ENCODE measurements at regions not wholly inside any gene's neighbourhood (a gene's known extent, or its start where the extent isn't known, plus 50 kb on each side); places are given as distances from the start of the nearest gene placed in this dataset.
"Not testable (repeated sequence)": the region's sequence is repeated elsewhere in the genome, so short reads cannot be mapped to it uniquely, and the experiment has no call there.

DNA sequence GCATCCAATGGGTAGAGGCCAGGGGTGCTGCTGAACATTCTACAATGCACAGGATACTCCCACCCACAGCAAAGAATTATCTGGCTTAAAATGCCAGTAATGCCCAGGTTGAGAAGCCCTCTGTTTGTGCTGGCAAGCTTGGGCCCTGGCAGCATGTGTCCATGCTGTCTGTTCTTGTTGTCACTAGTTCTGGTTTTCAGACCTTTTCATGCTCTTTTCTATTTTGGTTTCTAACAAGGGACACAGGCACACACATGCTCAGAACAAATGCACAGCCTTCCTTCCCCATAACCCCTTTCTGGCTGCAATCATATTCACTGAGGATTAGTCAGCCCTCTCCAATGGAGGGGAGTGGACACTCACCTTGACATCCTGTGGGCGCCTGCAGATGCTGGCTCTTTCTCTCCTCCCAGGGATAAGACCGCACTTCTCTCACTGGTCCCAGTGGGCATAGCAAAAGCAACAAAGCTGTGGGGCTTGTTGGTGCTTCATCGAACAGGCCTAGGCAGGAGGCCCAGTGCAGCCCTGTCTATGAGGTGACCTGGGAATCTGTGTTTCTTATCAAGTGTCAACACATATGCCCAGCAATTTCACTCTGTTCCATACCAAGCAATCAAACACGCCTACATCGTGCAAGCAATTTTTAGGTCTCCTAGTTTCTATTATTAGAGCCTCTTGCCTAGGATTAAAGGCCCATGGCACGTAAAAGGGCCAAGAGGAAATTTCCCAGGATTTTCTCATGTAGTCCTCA lies 271.1 kb upstream of the CCL2 start:
- no peak for DNase-seq

DNA sequence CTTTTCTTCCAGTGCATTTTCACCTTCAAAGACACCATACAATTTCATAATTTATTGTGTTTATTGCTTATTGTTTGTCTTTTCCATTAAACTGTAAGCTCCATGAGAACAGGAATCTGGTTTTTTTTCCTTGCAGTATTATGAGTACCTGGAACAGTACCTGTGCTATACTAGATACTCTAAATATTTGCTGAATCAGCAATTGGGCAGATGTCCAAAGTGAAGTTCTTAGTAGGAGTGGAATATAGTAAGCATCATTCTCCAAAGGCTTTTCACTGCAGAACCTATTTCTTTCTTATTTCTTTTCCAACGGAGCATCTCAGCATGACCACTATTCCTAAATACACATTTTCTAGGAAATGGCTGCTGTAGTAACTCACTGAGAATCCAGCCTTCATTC lies 269.0 kb upstream of the CCL2 start:
- no peak for DNase-seq

DNA sequence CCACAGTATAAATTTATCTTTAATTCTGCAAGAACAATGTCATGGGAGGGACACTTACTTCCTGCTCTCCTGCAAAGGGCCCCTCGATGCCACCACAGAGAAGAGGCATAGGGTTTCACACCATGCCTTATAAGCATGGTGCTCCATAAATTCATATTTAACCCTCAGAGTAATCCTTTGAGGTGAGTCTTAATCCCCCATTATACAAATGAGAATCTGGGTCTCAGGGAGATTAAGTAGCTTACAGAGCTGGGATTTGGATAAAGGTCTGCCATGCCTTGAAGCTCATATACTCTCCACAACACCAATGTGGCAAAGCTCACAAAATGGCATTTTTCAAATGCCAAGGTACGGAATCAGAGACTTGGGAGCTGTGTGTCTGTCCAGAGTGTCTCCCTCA lies 268.5 kb upstream of the CCL2 start:
- no peak for DNase-seq

DNA sequence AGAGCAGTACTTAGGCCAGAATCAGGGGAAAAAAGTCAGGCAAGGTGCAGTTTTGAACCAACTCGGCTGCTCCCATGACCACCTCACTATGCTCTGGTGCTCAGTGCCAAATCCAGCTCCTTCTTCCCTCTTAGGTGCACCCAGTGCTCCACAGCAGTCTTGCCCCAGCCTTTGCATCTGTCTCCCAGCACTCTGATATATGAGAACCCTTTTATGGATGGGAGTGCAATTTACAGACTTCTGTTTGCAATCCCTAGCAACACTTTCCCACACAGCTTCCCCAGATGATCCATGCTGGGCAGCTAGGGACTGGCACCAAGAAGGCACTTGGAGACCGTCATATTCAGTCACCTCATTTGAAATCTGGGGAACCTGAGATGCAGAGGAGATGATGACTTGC lies 267.9 kb upstream of the CCL2 start:
- DNase-seq: no peak

DNA sequence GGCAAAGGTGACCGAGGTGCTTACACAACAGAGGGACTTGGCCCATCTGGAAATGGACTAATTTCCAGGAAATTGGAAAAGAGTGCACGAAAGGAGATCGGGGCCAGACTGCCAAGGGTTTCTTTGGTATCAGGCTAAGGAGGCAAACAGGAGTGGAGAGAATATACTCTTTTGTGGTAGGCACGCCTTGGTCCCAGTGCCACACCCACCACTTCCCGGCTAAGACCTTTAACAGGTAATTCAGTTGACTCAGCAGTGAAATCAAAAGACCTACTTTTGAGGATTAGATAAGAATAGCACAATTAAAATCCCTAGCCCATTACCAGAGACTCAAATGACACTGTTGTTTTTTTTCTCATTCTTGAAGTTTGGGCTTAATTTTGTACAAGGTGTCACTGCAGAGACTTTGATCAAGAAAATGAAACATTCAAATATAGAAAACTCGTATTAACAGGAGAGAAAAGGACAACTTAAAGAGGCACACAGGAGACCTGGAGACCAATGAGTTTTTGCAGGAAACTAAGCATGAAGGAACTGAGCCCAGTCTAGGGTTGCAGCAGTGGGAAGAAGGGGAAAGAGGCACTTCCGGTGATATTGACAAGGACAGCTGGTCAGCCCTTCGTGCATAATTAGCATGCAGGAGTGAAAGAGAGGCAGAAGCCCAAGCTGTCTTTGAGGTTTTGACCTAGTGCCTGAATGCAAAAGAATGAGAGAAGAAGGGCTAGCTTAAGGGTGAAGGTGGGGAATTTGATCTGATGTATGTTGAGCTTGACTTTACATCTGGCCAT lies 265.5 kb upstream of the CCL2 start:
- DNase-seq: no peak

DNA sequence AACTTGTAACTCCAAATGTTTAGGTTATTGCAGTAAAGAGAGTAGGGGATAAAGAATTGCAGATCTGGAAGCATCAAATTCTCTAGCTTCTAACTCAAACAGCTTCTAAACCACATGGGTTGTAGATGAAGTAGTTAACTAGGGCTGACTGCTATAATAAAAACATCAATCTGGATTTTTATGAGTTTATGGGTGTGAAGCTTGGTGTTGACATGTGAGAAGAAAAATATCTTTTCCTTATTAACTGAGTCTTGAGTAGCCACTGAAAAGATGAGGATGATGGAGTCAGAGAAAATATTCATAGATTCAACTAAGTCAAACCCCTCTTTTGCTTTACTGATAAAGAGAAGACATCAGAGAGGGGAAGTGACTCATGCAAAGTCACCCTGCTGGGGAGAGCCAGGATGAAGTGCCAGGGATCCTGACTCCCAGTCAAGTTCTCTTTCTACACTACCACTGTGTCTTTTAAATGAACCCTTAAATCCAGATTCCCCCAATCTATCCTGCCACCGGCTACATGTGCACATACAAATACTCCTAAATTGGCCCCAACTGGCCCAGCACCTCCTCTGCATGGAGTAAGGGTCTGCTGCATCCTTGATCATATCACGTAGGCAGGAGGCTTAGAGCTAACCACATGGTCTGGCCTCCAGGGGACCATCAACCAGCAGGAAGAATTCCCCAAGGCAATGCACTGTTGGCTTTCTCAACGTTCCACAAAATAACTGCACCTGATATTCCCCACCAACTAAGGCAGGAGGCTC lies 264.0 kb upstream of the CCL2 start:
- DNase-seq: no peak

DNA sequence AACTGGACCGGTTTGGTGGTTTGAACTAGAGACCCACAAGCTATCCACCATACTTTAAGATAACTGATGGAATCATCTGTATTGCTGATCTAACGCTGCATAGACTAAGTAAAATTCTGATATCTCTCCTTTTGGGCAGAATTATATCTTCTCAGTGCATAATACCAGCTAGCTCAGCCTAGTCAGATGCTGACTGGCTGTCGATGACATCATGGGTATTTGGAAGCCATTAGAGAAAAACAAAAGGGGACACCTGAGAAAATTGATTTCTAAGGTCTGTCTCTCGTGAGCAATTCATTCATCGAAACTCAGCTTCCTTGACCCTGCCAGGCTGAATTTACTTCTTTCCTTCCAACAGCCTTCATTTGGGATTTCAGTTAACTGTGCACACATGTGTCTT lies 263.0 kb upstream of the CCL2 start:
- no peak for DNase-seq

DNA sequence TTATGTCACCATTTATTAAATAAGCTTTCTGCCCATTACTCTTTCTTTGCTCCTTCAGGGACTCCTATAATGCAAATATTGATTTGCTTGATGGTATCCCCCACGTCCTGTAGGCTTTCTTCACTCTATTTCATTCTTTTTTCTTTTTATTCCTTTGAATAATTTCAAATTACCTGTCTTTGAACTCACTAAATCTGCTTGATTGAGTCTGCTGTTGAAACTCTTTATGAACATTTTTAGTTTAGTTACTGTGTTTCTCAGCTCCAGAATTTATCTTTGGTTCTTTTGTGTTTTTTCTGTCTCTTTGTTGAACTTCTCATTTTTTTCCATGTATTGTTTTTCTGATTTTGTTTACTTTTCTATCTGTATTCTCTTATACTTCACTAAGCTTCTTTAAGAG lies 254.4 kb upstream of the CCL2 start:
- DNase-seq: no peak

DNA sequence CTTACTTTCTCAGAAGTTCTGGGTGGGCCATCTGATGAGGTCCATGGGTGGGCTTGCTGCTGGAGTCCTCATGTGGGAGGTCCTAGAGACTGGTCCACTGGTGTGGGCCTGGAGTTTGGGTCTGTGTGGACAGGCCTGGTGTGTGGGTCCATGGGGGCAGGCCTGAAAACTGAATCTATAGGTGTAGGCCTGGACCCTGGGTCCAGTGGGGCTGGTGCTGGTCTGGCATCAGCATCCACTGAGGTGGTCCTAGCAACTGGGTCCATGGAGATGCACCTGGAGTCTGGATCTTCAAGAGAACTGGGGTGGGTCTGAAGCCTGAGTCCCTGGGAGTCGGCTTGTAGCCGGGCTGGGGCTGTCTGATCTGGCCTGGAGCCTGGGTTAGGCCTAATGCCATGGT lies 253.8 kb upstream of the CCL2 start:
- no peak for DNase-seq

DNA sequence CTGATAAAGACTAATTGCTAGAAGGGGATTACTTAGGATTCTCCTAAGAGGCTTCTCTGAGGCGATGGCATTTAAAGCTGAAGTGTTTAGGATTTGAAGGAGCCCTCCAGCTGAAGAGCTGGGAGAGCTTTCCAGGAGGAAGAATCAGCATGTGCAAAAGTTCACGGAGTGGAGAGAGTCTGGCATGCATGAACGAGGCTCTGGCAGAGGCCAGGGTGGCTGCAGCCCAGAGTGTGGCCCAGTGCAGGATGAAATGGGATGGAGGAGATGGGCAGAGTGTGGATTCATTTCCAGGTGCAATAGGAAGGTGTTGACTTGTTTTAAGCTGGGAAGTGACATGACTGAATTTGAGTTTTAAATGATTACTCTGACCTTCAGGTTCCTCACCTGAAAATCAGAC lies 249.0 kb upstream of the CCL2 start:
- no peak for DNase-seq

DNA sequence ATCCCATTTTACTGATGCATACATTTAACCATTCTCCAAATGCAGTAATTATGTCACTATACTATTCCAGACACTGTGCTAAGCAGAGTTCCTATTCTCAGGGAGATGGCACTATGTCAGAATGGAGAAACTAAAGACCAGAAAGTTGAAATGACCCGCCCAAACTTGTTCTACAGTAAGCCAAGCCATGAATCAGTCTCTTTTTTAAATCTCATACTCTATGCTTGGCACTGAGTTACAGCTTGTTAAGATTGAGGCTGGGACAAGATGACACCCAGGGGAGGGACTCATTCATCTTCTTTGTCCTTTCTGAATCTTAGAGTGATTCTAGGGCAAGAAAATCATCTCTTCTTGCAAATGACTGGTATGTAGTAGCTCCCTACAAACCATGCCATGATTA lies 247.0 kb upstream of the CCL2 start:
- no peak for DNase-seq

DNA sequence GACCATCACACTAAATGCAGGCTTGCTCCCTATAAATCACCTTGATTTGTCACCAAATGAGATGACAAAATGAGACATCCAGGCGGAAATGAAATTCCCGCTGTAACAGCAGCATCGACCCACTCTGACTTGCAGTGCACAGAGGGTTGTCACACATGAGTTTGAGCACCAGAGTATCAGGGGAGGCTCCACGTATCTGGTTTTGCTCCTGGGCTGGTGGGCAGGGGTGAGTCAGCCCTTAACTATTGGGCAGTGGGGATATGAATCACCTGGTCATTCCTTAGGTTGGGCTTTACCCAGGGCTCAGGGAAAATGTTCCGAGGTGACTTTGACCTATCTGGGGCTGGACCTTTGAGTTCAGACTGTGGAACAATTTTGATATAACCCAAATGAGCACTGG lies 245.2 kb upstream of the CCL2 start:
- no peak for DNase-seq

DNA sequence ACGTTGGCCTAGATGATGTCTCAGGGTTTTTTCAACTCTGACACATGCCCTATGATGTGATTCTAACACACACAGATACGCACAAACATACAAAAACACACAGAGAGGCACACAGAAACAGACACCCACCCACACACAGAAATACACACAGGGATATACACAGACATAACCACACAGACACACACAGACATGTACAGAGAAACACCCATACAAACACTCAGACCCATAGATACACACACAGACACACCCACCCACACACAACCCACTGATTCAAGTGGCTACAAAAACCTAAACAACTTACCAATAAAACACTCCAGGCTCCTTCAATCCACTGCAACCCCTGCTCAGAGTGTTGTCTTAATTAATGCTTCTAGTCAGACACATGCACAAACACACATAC lies 244.6 kb upstream of the CCL2 start:
- DNase-seq: no peak

DNA sequence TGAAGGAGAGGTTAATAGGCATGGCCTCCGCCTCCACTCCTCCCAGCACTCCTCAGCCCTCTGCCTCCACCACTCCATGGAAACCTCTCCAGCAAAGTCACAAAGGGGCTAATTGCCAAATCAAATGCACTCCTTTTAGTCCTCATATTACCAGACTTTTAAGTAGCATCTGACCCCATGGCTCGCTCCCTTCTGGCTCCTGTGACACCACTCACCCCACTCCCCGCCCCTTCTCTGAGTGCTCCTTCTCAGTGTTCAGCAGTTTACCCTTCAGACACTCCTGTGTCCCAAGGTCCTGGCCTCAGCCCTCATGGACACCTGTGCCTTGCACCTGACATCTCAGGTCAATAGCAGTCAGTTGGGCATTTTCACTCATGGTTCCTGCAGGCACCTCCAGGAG lies 243.5 kb upstream of the CCL2 start:
- no peak for DNase-seq

DNA sequence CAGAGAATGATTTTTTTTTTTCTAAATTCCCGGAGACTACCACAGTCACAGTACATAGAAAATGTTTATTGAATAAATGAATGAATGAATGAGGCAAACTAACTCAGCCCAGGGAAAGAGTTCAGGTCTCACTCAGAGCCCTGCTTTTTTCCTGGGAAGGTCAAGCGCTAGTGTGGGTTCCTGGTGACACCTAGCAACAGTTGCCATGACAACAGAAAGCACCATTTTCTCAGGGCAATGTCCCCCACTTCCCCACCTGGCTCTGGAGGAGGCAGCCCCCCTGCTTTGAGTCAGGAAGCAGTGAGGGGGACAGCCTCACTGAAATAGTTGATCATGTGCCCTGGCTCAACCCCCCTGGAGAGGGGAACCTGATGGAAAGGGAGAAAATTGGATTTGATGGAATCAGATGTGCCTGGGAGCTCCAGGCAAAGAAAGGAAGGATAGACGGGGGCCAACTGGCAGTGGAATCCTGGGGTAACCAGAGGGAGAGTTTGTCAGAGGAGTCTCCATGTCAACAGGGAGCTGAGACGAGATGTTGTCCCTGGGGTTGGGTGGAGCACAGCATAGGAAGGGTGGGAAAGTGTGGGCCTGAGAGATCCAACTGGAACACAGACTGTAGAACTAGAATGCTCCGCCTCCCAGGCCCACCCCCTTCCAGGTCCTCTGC lies 242.2 kb upstream of the CCL2 start:
- no peak for DNase-seq

DNA sequence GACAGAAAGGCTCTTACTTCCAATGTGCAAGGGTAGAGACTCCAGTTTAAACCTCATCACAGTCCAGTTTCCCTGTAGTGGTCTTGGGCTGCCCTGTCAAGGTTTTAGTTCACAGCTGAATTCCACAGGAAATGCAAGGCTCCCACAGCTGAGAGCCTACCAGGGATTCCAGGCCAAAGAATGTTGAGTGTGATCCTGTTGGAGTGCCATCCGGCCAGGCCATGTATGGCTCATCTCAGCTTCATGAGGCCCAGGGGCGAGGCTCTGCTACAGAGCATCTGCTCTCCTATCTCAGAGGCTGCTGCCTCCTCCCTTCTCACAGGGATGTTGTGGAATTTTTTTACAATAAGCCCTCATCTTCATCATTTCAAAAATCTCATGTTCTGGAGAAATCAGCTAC lies 239.8 kb upstream of the CCL2 start:
- DNase-seq: no peak

DNA sequence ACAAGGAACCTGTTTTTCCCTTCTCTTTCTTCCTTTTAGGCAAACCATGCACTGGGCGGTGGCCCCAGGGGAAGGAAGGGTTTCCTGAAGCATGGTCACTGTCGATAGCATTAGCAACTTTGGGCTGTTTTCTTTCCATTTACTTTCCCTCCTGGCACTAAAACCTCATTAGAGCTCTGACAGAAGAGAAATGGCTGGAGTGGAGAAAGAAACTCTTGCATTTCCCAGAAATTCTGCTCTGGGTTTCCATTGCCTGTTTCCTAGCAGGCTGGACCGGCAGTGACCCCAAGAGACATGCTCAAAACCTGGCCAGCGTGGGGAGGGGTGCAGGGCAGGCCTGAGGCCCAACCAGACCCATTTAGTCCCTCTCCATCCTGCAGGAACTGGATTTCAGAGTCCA lies 230.7 kb upstream of the CCL2 start:
- DNase-seq: no peak

DNA sequence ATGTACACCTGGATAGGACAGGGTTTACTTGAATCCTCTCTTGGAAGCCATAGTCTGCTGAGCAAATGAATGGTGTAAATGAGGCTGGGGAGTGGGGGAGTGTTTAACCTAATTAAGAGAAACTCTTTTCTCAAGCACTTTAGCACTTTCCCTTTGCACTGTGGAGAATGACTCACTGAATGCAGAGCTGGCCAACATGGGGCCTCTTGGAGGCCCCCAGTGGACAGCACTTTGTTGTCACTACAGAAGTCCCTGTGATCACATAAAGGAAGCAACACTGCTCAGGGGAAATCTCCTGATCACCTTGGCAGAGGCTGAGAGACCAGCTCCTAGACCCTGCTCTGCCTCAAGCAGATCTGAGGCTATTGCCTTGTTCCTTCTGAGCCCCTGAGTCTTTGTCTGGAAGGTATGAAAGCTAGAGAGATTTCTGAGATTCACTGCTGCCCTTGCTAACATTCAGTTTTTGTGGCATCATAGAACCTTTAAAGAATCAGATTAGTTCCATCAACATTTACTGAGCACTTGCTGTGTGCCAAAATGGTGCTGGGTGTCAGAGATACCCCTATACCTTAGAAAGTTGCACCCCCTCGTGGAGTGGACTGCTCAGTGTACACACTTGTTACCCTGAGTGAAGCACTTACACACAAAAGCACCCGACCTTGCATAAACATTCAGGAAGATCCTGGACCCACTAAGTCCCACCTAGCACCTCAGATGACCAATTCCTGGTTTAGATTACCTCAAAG lies 230.1 kb upstream of the CCL2 start:
- DNase-seq: no peak

DNA sequence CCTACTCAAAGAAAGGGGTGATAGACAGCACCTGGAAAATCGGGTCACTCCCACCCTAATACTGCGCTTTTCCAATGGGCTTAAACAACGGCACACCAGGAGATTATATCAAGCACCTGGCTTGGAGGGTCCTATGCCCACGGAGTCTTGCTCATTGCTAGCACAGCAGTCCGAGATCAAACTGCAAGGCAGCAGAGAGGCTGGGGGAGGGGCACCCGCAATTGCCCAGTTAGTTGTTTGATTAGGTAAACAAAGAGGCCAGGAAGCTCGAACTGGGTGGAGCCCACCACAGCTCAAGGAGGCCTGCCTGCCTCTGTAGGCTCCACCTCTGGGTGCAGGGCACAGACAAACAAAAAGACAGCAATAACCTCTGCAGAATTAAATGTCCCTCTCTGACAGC lies 224.5 kb upstream of the CCL2 start:
- not testable (repeated sequence) for DNase-seq

DNA sequence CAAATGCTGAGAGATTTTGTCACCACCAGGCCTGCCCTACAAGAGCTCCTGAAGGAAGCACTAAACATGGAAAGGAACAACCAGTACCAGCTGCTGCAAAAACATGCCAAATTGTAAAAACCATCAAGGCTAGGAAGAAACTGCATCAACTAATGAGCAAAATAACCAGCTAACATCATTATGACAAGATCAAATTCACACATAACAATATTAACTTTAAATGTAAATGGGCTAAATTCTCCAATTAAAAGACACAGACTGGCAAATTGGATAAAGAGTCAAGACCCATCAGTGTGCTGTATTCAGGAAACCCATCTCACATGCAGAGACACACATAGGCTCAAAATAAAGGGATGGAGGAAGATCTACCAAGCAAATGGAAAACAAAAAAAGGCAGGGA lies 222.8 kb upstream of the CCL2 start:
- DNase-seq: not testable (repeated sequence)

DNA sequence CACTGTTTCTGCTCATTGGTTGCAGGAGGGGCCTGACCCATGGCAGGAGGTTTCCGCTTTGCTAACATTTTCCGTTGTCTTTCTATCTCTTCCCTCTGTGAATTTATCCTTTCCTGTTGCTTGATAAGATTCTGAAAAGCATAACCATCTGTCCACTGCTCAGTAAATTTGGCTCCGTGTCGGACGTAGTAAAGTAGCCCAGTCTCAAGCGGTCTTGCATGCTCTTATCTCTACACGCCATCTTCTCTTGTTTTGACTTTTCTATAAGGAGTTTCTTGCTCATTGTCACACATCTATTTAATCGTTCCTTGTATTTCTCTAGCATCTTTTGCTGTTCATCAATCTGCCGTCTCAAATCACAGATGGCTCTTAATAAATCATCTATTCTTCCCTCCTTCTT lies 216.3 kb upstream of the CCL2 start:
- DNase-seq: not testable (repeated sequence)

DNA sequence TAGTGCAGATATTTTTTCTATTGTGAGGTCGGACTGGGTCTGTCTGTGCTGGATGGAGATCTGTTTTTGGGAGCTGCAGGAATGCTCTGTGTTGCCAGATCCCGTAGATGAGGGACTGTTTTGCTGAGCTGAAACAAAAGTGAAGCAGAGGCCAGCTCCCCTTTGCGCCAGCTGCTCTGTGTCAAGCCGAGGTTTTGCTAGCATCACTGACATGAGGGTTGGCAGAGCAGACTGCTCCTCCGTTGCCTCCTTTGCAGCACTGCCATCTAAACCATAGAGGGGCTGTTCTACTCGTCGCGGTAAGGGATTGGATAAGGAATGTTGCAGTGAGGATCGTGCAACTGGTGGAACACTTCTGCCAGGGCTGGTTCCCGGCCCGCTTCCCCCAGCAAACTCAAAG lies 215.9 kb upstream of the CCL2 start:
- DNase-seq: not testable (repeated sequence)
